T47D (cell line): ENCODE measurements at regions not wholly inside any gene's neighbourhood (a gene's known extent, or its start where the extent isn't known, plus 50 kb on each side); places are given as distances from the start of the nearest gene placed in this dataset.
"Not testable (repeated sequence)": the region's sequence is repeated elsewhere in the genome, so short reads cannot be mapped to it uniquely, and the experiment has no call there.

Experiments
- DNase-seq, 2 experiments: peaks; one replicate each; pipeline versions ENCODE4 v3.0.0 to v3.0.0-alpha.2; 2011 to 2012; ENCODE audit warnings: low read depth in 1 of 2, low spot score in 1 of 2
- JUND ChIP-seq: IDR thresholded peaks from 2 replicates; pipeline ENCODE4 v1.6.1; 2012; ENCODE audit warnings: low read depth
- in situ Hi-C: cut with HindIII; loops from 2 replicates; pipeline ENCODE4 v1.10.0; 2016; ENCODE audit warnings: low sequenced_read_pairs, low pct_unique_long_range_greater_than_20kb

GRCh38 chr14:55832122-55832911, 252.3 kb downstream of the KTN1 start:
- in situ Hi-C loops = no loop called here
- TF ChIP-seq JUND = no peak
- no peak for DNase-seq

- DNase-seq = no peak
- TF ChIP-seq JUND = no peak
- in situ Hi-C loops = no loop called here
Observed at GRCh38 chr14:55832974-55833373, 253.0 kb downstream of the KTN1 start.

- no peak for DNase-seq
- in situ Hi-C loops = no loop called here
- TF ChIP-seq JUND = no peak
Observed at GRCh38 chr14:55834390-55834789, 254.4 kb downstream of the KTN1 start.

- in situ Hi-C loops = no loop called here
- DNase-seq = no peak
- TF ChIP-seq JUND = no peak
Observed at GRCh38 chr14:55835985-55836384, 256.0 kb downstream of the KTN1 start.

- in situ Hi-C loops = no loop called here
Observed at GRCh38 chr14:55837467-55837866, 257.5 kb downstream of the KTN1 start.

GRCh38 chr14:55838529-55839052, 258.6 kb downstream of the KTN1 start:
- in situ Hi-C loops = no loop called here
- no peak for TF ChIP-seq JUND
- DNase-seq = no peak

More at GRCh38 chr14:55837467-55837866, 257.5 kb downstream of the KTN1 start:
- no peak for DNase-seq
- no peak for TF ChIP-seq JUND

GRCh38 chr14:55839301-55839947, 259.4 kb downstream of the KTN1 start:
- in situ Hi-C loops, DNase-seq: not testable (repeated sequence)

- in situ Hi-C loops = no loop called here
- DNase-seq = no peak
Observed at GRCh38 chr14:55840821-55841220, 260.8 kb downstream of the KTN1 start.

GRCh38 chr14:55841625-55842024, 261.6 kb downstream of the KTN1 start:
- TF ChIP-seq JUND = no peak
- no peak for DNase-seq
- in situ Hi-C loops = no loop called here

More at GRCh38 chr14:55840821-55841220, 260.8 kb downstream of the KTN1 start:
- no peak for TF ChIP-seq JUND

- DNase-seq = no peak
- in situ Hi-C loops = no loop called here
Observed at GRCh38 chr14:55843718-55844403, 263.9 kb downstream of the KTN1 start.

GRCh38 chr14:55845963-55846825, 266.2 kb downstream of the KTN1 start:
- in situ Hi-C loops = no loop called here
- no peak for TF ChIP-seq JUND
- no peak for DNase-seq

More at GRCh38 chr14:55843718-55844403, 263.9 kb downstream of the KTN1 start:
- no peak for TF ChIP-seq JUND
